ENCODE measurements at regions not wholly inside any gene's neighbourhood (a gene's known extent, or its start where the extent isn't known, plus 50 kb on each side); places are given as distances from the start of the nearest gene placed in this dataset.

DNA sequence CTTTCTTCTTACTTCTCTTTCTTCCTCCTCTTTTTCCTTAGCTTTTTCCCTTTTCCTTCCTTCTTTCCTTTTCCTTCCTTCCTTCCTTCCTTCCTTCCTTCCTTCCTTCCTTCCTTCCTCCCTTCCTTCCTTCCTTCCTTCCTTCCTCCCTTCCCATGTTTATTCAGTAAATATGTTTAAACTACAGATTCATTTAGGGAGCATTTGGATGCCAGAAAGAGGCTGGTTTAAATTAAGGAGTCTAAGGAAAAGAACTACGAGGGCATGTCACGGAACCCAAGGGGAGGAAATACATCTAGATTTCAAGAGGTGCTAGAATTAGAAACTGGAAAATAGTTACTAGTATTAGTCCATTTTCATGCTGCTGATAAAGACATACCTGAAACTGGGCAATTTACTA lies 320.0 kb upstream of the ARRDC3 start:
- no peak overlapping the region for H3K27ac ChIP-seq
- TF ChIP-seq, protein P1, sequence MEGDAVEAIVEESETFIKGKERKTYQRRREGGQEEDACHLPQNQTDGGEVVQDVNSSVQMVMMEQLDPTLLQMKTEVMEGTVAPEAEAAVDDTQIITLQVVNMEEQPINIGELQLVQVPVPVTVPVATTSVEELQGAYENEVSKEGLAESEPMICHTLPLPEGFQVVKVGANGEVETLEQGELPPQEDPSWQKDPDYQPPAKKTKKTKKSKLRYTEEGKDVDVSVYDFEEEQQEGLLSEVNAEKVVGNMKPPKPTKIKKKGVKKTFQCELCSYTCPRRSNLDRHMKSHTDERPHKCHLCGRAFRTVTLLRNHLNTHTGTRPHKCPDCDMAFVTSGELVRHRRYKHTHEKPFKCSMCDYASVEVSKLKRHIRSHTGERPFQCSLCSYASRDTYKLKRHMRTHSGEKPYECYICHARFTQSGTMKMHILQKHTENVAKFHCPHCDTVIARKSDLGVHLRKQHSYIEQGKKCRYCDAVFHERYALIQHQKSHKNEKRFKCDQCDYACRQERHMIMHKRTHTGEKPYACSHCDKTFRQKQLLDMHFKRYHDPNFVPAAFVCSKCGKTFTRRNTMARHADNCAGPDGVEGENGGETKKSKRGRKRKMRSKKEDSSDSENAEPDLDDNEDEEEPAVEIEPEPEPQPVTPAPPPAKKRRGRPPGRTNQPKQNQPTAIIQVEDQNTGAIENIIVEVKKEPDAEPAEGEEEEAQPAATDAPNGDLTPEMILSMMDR (IDR thresholded peaks at IDR 0.05): no peak
- H3K4me3 ChIP-seq: no peak overlapping the region
- no peak for DNase-seq (ENCODE audit: low spot score)

DNA sequence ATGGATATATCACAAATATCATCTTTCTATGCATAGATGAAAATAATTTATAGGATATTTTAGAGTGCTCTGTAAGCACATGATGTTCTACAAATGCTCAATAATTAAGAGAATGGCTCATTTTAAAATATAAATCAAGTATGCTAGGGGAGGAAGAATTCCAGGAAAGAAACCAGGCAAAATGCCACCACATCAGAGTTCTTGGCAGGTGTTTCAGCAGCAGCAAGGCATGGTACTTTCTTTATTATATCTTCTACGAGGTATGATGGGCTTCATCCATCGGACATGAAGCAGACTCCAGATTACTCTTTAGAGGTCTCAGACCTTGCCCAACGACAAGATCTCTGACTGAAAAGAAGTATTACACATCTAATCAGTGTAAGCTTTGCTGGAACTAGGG lies 316.3 kb upstream of the ARRDC3 start:
- H3K4me3 ChIP-seq: no peak overlapping the region
- TF ChIP-seq, protein P1 (IDR thresholded peaks at IDR 0.05): no peak
- no peak for DNase-seq (ENCODE audit: low spot score)
- no peak overlapping the region for H3K27ac ChIP-seq

DNA sequence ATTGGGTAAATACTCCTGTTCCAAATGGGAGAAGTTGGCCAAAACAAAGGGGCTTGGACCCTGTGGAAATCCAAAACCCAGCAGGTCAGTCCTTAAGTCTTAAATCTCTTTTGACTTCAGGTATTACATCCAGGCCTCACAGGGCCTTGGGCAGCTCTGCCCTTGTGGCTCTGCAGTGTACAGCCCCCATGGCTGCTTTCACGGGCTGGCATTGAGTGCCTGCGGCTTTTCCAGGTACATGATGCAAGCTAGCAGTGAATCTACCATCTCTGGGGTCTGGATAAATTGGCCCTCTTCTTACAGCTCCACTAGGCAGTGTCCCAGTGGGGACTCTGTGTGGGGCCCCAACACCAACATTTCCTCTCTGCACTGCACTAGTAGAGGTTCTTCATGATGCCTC lies 308.5 kb upstream of the ARRDC3 start:
- DNase-seq (ENCODE audit: low spot score): no peak
- TF ChIP-seq, protein P1 (IDR thresholded peaks at IDR 0.05): no peak
- Histone ChIP-seq H3K4me3 (no peak overlapping the region), H3K27ac (no peak overlapping the region)

DNA sequence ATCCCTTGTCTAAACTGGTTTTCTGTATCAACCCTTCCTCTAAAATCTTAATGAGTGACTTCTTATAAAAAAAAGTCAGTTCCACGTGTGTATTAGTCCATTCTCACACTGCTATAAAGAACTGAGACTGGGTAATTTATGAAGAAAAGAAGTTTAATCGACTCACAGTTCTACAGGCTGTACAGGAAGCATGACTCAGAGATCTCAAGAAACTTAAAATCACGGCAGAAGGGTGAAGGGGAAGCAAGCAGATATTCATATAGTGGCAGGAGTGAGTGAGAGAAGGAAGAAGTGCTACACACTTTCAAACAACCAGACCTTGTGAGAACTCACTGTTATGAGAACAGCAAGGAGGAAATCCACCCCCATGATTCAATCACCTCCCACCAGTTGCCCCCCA lies 307.8 kb upstream of the ARRDC3 start:
- no peak overlapping the region for H3K4me3 ChIP-seq
- no peak overlapping the region for H3K27ac ChIP-seq
- TF ChIP-seq, protein P1 (IDR thresholded peaks at IDR 0.05): no peak
- no peak for DNase-seq (ENCODE audit: low spot score)

DNA sequence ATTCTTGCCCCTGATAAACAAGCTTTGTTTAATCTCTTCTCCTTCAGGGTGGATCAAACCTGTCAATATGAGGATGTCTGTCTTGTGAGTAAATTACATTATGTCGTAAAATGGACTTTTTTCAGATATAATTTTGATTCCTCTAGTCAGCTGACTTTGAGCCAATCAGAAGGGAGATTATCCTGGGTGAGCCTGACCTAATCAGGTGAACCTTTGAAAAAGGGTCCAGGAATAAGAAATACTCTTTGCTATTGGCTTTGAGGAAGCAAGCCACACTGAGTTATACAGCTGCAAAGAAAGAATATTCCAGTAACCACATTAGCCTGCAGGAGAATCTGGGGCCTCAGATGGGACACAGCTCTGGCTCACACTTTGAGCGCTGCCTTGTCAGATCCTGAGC lies 304.3 kb upstream of the ARRDC3 start:
- TF ChIP-seq, protein P1 (IDR thresholded peaks at IDR 0.05): no peak
- Histone ChIP-seq H3K4me3 (no peak overlapping the region), H3K27ac (no peak overlapping the region)
- no peak for DNase-seq (ENCODE audit: low spot score)

DNA sequence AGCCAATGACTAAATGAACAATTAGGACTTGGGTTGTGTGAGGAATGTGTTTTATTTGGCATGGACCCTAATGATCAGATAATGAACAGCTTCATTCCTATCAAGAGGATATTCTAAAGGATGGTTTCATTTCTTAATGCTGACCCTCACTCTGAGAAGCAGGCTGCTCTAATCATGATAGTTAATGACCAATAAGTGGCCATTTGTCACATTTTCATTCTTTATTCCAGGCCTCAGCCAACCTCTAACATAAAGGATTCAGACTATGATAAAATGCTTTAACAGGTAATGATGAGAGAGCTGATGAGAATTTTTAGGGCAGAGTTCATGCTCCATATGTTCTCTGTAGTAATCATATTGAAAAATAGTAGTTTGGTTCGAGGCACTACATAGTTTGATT lies 301.5 kb upstream of the ARRDC3 start:
- Histone ChIP-seq H3K27ac (no peak overlapping the region), H3K4me3 (no peak overlapping the region)
- TF ChIP-seq, protein P1 (IDR thresholded peaks at IDR 0.05): no peak
- DNase-seq (ENCODE audit: low spot score): no peak

DNA sequence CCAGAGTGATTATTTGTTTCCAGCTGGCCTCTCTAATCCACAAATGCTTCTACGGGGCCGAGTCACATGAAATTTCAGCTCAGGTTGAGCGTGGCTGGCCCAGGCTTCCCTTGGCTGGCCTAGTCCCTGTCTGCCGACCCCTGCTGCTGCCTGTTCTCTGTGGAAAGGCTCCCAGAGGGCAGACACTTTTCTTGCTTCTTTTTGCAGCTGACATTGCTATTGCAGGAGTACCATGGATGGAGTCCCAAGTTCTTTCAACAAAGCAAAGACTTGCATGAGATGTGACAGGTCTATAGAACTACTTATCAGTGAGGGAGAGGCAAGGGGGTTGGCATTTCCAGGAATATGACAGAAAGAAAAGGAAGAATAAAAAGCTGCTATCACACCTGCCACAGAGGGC lies 287.4 kb upstream of the ARRDC3 start:
- TF ChIP-seq, protein P1 (IDR thresholded peaks at IDR 0.05): no peak
- Histone ChIP-seq H3K4me3 (no peak overlapping the region), H3K27ac (no peak overlapping the region)
- no peak for DNase-seq (ENCODE audit: low spot score)
